ENCODE measurements at regions not wholly inside any gene's neighbourhood (a gene's known extent, or its start where the extent isn't known, plus 50 kb on each side); places are given as distances from the start of the nearest gene placed in this dataset.

- no peaks in the 10 kb centered on the region for H3K27me3 ChIP-seq (ENCODE audit: control insufficient read depth in 1 of 2, insufficient read depth in 1 of 2, low read length in 2 of 2)
- no peak overlapping the region for H3K23ac ChIP-seq (ENCODE audit: low read length in 2 of 2)
- no peak overlapping the region for H3K9ac ChIP-seq (ENCODE audit: low read length)
- no peak overlapping the region for H3K4me2 ChIP-seq (ENCODE audit: low read length, poor library complexity, severe bottlenecking)
- H2BK15ac ChIP-seq (ENCODE audit: low read depth, poor library complexity, severe bottlenecking): no peak overlapping the region
- H2BK5ac ChIP-seq (ENCODE audit: low read depth, low read length, poor library complexity, severe bottlenecking): no peak overlapping the region
- no peaks in the 10 kb centered on the region for H3K4me1 ChIP-seq (ENCODE audit: control insufficient read depth, insufficient read depth, low read depth, low read length)
- no peak overlapping the region for H3K14ac ChIP-seq (ENCODE audit: low read length in 2 of 2)
- H3K9me3 ChIP-seq (ENCODE audit: control insufficient read depth, low read length): no peaks in the 10 kb centered on the region
- no peak for DNase-seq
- no peaks in the 10 kb centered on the region for H3K36me3 ChIP-seq (ENCODE audit: control insufficient read depth in 1 of 2, insufficient read depth in 2 of 2, low read depth in 1 of 2, low read length in 2 of 2)
- H3K4ac ChIP-seq (ENCODE audit: low read depth in 1 of 2, low read length in 2 of 2): no peak overlapping the region
- no peak overlapping the region for H3K18ac ChIP-seq (ENCODE audit: low read depth in 1 of 2, low read length in 2 of 2)
- 95% methylated on average over 6 of the region's 6 CpGs for WGBS
- no peak overlapping the region for H2BK12ac ChIP-seq (ENCODE audit: low read length in 2 of 2)
- no peak overlapping the region for H4K8ac ChIP-seq (ENCODE audit: low read length)
- H2AFZ ChIP-seq (ENCODE audit: low read depth, low read length): no peak overlapping the region
- H2AK5ac ChIP-seq (ENCODE audit: low read length, severe bottlenecking): no peak overlapping the region
- no peak overlapping the region for H2BK120ac ChIP-seq (ENCODE audit: low read depth, low read length)
- no peaks in the 10 kb centered on the region for H3K79me1 ChIP-seq (replicated peaks; ENCODE audit: low read length, poor library complexity, severe bottlenecking)
- H4K91ac ChIP-seq (ENCODE audit: low read length): peak overlapping the region; percentile 28
- H3K27ac ChIP-seq (ENCODE audit: low read length, poor library complexity, severe bottlenecking): no peak overlapping the region
- no peak overlapping the region for H3K4me3 ChIP-seq (ENCODE audit: insufficient read depth in 1 of 2, low read depth in 1 of 2, low read length in 2 of 2)
Observed at GRCh38 chr9:16128003-16128402, 575.2 kb downstream of the CCDC171 start.

DNA sequence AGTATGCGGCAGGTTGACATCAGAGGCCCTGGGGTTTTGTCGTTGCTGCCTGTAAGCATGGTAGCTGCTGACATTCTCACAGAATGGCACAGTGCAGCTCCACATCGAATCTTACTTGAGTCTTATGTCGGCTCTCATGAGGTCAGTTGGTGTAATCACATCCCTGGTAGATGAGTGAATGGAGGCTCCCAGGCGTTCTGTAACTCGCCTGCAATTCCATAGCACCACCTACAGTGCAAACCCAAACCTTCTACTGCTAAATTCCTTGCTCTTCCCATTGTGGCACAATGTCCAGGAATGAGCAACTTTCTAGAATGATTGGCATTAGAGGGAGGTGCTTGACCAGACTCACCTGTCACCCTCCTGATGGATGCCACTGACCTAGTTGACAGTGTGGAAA, 578.4 kb downstream of the CCDC171 start:
- Histone ChIP-seq H4K91ac (ENCODE audit: low read length) (no peak overlapping the region), H3K4me3 (ENCODE audit: insufficient read depth in 1 of 2, low read depth in 1 of 2, low read length in 2 of 2) (no peak overlapping the region), H3K9ac (ENCODE audit: low read length) (no peak overlapping the region), H4K8ac (ENCODE audit: low read length) (no peak overlapping the region), H3K36me3 (ENCODE audit: control insufficient read depth in 1 of 2, insufficient read depth in 2 of 2, low read depth in 1 of 2, low read length in 2 of 2) (no peaks in the 10 kb centered on the region), H3K23ac (ENCODE audit: low read length in 2 of 2) (no peak overlapping the region), H3K14ac (ENCODE audit: low read length in 2 of 2) (no peak overlapping the region), H2AK5ac (ENCODE audit: low read length, severe bottlenecking) (peak overlapping the region; percentile 6), H3K9me3 (ENCODE audit: control insufficient read depth, low read length) (no peaks in the 10 kb centered on the region), H2BK15ac (ENCODE audit: low read depth, poor library complexity, severe bottlenecking) (no peak overlapping the region), H2BK120ac (ENCODE audit: low read depth, low read length) (no peak overlapping the region), H3K4ac (ENCODE audit: low read depth in 1 of 2, low read length in 2 of 2) (no peak overlapping the region), H3K79me1 (replicated peaks; ENCODE audit: low read length, poor library complexity, severe bottlenecking) (no peaks in the 10 kb centered on the region), H3K4me2 (ENCODE audit: low read length, poor library complexity, severe bottlenecking) (no peak overlapping the region), H2AFZ (ENCODE audit: low read depth, low read length) (no peak overlapping the region), H3K27ac (ENCODE audit: low read length, poor library complexity, severe bottlenecking) (no peak overlapping the region), H2BK12ac (ENCODE audit: low read length in 2 of 2) (no peak overlapping the region), H3K27me3 (ENCODE audit: control insufficient read depth in 1 of 2, insufficient read depth in 1 of 2, low read length in 2 of 2) (no peaks in the 10 kb centered on the region), H2BK5ac (ENCODE audit: low read depth, low read length, poor library complexity, severe bottlenecking) (no peak overlapping the region), H3K4me1 (ENCODE audit: control insufficient read depth, insufficient read depth, low read depth, low read length) (peaks cover 10% of the 10 kb centered on the region), H3K18ac (ENCODE audit: low read depth in 1 of 2, low read length in 2 of 2) (no peak overlapping the region)
- 83% methylated on average over 5 of the region's 6 CpGs for WGBS
- peak; percentile 13 for DNase-seq

- peak; percentile 73 for DNase-seq
- H3K4ac ChIP-seq (ENCODE audit: low read depth in 1 of 2, low read length in 2 of 2): no peak overlapping the region
- WGBS: 66% methylated on average over 5 of the region's 6 CpGs
Observed at GRCh38 chr9:16132513-16132912, 579.7 kb downstream of the CCDC171 start.

DNA sequence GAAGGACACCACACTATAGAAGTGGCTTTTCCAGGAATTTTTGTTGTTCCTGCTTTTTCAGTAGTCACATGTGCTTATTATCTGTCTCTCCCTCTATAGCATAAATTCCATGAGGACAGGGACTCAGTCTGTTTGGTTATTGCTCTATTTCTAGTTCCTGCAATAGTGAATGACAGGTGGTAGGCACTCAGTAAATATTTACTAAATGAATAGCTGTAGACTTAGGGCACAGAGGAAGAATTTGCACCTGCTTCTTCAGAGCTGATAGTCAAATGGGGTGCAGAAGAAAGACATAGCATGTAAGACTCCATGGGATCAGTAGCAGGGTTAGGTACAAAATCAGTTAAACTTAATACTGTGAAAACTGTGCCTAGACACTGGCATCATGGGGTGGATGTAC, 580.2 kb downstream of the CCDC171 start:
- no peak overlapping the region for H3K4me2 ChIP-seq (ENCODE audit: low read length, poor library complexity, severe bottlenecking)
- no peak overlapping the region for H2BK120ac ChIP-seq (ENCODE audit: low read depth, low read length)
- H3K18ac ChIP-seq (ENCODE audit: low read depth in 1 of 2, low read length in 2 of 2): no peak overlapping the region
- no peaks in the 10 kb centered on the region for H3K27me3 ChIP-seq (ENCODE audit: control insufficient read depth in 1 of 2, insufficient read depth in 1 of 2, low read length in 2 of 2)
- peak overlapping the region; percentile 21 for H3K27ac ChIP-seq (ENCODE audit: low read length, poor library complexity, severe bottlenecking)
- H4K91ac ChIP-seq (ENCODE audit: low read length): no peak overlapping the region
- DNase-seq: no peak
- H2AFZ ChIP-seq (ENCODE audit: low read depth, low read length): no peak overlapping the region
- H3K23ac ChIP-seq (ENCODE audit: low read length in 2 of 2): no peak overlapping the region
- no peaks in the 10 kb centered on the region for H3K9me3 ChIP-seq (ENCODE audit: control insufficient read depth, low read length)
- H3K4me1 ChIP-seq (ENCODE audit: control insufficient read depth, insufficient read depth, low read depth, low read length): peaks cover 16% of the 10 kb centered on the region
- no peak overlapping the region for H3K9ac ChIP-seq (ENCODE audit: low read length)
- no peak overlapping the region for H2BK12ac ChIP-seq (ENCODE audit: low read length in 2 of 2)
- H3K36me3 ChIP-seq (ENCODE audit: control insufficient read depth in 1 of 2, insufficient read depth in 2 of 2, low read depth in 1 of 2, low read length in 2 of 2): no peaks in the 10 kb centered on the region
- peak overlapping the region; percentile 4 for H2AK5ac ChIP-seq (ENCODE audit: low read length, severe bottlenecking)
- H3K79me1 ChIP-seq (replicated peaks; ENCODE audit: low read length, poor library complexity, severe bottlenecking): no peaks in the 10 kb centered on the region
- no peak overlapping the region for H4K8ac ChIP-seq (ENCODE audit: low read length)
- H3K4ac ChIP-seq (ENCODE audit: low read depth in 1 of 2, low read length in 2 of 2): no peak overlapping the region
- H2BK5ac ChIP-seq (ENCODE audit: low read depth, low read length, poor library complexity, severe bottlenecking): no peak overlapping the region
- H3K4me3 ChIP-seq (ENCODE audit: insufficient read depth in 1 of 2, low read depth in 1 of 2, low read length in 2 of 2): no peak overlapping the region
- no peak overlapping the region for H3K14ac ChIP-seq (ENCODE audit: low read length in 2 of 2)
- no peak overlapping the region for H2BK15ac ChIP-seq (ENCODE audit: low read depth, poor library complexity, severe bottlenecking)

More at GRCh38 chr9:16132513-16132912, 579.7 kb downstream of the CCDC171 start:
- Histone ChIP-seq H3K18ac (ENCODE audit: low read depth in 1 of 2, low read length in 2 of 2) (no peak overlapping the region), H3K27me3 (ENCODE audit: control insufficient read depth in 1 of 2, insufficient read depth in 1 of 2, low read length in 2 of 2) (no peaks in the 10 kb centered on the region), H2AK5ac (ENCODE audit: low read length, severe bottlenecking) (peak overlapping the region; percentile 29), H2BK5ac (ENCODE audit: low read depth, low read length, poor library complexity, severe bottlenecking) (no peak overlapping the region), H2BK12ac (ENCODE audit: low read length in 2 of 2) (peak overlapping the region in 1 of 2 experiments; percentile 23), H2BK120ac (ENCODE audit: low read depth, low read length) (no peak overlapping the region), H3K9ac (ENCODE audit: low read length) (no peak overlapping the region), H2AFZ (ENCODE audit: low read depth, low read length) (no peak overlapping the region), H3K4me3 (ENCODE audit: insufficient read depth in 1 of 2, low read depth in 1 of 2, low read length in 2 of 2) (no peak overlapping the region), H2BK15ac (ENCODE audit: low read depth, poor library complexity, severe bottlenecking) (no peak overlapping the region), H4K91ac (ENCODE audit: low read length) (no peak overlapping the region), H3K23ac (ENCODE audit: low read length in 2 of 2) (no peak overlapping the region), H3K36me3 (ENCODE audit: control insufficient read depth in 1 of 2, insufficient read depth in 2 of 2, low read depth in 1 of 2, low read length in 2 of 2) (no peaks in the 10 kb centered on the region), H3K9me3 (ENCODE audit: control insufficient read depth, low read length) (no peaks in the 10 kb centered on the region), H3K79me1 (replicated peaks; ENCODE audit: low read length, poor library complexity, severe bottlenecking) (no peaks in the 10 kb centered on the region), H3K4me1 (ENCODE audit: control insufficient read depth, insufficient read depth, low read depth, low read length) (peaks cover 16% of the 10 kb centered on the region), H4K8ac (ENCODE audit: low read length) (no peak overlapping the region), H3K4me2 (ENCODE audit: low read length, poor library complexity, severe bottlenecking) (no peak overlapping the region), H3K27ac (ENCODE audit: low read length, poor library complexity, severe bottlenecking) (no peak overlapping the region), H3K14ac (ENCODE audit: low read length in 2 of 2) (no peak overlapping the region)
